GM19328 (cell line): ENCODE measurements at regions not wholly inside any gene's neighbourhood (a gene's known extent, or its start where the extent isn't known, plus 50 kb on each side); places are given as distances from the start of the nearest gene placed in this dataset.

Source experiments
- ATAC-seq: cut with Tn5 transposase; IDR thresholded peaks from one replicate; pipeline ENCODE4 v1.9.1; 2021; ENCODE audit warnings: mild to moderate bottlenecking, moderate library complexity; ENCODE audit not compliant: unreplicated experiment

DNA sequence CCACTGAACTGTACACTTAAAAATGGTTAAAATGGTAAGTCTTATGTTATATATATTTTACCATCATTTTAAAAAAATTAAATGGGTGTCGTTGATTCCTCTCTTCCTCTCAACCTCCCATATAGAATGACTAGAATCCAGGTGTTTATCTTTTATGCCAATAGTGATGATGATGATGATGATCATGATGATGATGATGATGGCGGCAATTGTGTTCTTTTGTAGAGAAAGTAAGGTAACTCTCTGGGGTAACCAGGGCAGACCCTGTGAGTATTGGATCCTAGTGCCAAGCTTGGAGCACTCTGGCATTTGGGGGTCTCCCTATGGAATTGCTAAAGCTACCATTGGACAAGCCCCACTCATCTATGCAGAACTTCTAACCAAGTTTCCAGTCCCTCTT lies 113.6 kb downstream of the GLI2 start:
- no peak for ATAC-seq

- ATAC-seq: no peak
These were observed 114.9 kb downstream of the GLI2 start for GRCh38 chr2:120850551-120850950.

- no peak for ATAC-seq
These were observed 115.6 kb downstream of the GLI2 start for GRCh38 chr2:120851116-120851773.

GRCh38 chr2:120852200-120852815 lies 116.6 kb downstream of the GLI2 start:
- ATAC-seq: no peak

DNA sequence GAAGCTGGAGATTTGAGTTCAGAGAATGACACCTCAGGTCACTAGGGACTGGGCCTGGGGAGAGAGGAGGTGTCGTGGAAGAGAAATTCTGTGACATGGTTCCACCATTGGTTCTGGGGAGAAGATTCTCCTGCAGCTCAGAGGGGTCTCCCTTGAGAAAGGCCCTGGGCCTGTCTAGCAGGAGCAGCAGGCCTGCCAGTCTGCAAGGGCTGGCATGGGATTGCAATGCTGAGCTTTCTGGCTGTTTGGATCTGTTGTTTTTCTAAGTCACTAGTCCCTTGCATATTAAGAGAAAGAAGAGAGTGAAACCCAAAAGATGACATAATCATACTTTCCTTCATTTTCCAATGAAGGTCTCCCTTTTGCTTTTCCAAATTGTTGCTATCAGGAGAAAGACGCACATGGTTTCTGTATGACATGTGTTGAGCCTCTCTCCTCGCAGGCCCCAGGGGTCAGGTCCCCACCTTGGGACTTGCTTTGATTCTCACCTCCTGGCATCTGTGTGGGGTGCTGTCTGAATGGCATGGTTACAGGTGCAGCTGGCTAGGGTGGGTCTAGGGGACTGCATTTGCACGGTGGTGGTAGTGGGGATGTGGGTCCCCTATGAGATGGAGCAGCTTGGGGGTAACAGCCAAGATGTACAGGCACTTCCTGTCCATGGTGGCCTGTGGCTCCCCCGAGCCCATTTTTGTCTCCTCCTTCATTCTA lies 117.8 kb downstream of the GLI2 start:
- no peak for ATAC-seq

DNA sequence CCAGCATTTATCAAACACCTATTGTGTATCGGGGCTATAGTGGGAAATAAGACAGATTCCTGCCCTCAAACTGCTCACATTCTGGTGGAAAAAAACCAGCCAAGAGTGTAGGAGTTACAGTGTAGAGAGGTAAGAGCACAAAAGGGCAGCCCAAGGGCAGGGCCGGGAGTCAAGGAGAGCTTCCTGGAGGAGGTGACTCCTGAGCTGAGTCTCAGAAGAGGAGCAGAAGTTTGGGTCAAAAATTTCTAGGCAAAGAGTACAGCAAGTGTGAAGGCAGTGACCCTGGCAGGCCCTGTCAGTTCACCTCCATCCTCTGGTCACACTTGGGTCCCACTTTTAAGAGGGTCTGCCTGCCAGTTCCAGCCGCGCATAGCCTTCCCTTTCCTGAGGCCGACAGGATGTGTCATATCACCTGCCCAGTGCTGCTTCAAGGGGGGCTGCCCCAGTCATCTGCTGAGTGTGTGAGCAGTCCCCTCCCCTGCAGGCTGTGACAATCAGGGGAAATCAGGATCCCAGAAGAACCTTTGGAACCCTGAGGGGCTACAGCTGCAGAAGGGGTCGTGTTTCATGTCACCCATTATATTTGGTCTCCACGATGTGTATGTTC lies 118.4 kb downstream of the GLI2 start:
- ATAC-seq: no peak

DNA sequence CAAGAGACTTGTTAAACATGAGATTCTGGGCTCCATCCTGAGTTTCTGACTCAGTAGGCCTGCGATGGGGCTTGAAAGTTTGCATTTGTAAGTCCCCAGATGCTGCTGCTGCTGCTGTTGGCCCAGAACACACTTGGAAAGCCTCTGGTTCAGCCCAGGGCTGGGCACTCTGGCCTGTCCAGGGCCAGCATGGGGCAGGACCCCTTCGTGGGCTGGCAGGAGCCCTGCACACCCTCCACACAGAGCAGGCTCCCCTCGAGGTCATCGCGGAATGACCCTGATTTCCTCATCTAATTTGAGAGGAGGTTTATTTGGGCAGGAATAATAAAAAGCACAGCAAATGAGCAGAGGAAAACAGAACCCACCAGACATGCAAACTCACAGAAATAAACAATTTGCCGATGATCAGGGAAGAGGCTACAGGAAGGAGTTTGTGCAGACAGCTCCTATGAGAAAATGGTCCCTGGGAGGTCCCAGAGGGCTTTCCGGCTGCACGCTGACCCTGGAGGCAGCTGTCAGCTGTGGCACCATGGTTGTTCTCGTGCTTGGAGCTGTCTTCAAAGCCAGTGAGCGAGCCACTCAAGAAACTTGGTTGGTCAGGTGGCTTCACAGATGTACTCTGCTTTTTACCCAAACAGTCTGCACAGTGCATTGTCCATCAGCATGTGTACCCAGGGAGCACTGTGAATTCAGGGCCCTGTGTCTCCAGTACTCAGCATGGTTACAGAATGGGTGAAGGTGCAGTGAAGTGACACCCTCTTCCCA lies 119.3 kb downstream of the GLI2 start:
- ATAC-seq: no peak

DNA sequence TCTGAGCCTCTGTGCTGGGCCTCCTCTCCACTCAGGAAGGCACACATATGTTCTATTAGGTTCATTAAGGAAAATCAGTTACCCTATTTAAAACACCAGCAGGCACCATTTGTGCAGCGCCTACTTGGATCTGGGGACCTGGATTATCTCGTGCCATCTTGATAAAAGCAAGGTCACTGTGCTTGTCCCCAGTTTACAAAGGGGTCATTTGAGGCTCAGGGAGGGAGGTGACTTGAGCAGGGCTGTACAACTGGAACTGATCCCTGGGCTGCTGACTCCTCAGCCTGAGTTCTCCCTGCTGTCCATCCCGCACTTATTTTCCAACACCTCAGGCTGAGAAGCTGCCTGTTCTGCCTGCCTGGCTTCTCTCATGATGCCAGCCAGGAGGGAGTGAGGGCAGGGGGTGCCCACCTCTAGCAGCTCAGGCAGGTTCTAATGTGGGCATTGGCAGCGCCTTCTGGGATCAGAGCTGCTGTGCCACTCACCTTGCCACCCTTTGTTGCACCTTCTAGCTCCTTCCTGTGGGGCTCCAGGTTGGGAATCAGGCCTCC lies 120.3 kb downstream of the GLI2 start:
- no peak for ATAC-seq

- no peak for ATAC-seq
These were observed 120.8 kb downstream of the GLI2 start for GRCh38 chr2:120856421-120856862.

DNA sequence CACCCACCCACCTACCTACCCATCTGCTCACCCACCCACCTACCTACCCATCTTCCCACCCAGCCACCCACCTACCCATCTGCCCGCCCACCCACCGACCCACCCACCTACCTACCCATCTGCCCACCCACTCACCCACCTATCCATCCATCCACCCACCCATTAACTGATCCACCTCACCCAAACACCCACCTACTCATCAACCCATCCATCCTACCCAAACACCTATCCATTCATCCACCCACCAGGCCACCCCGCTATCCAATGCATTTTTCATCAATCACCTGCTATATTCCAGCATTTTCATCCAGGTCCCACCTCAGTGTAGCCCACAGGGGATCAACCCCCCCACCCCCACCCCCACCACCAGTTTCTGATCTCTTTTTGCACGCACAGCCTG lies 121.8 kb downstream of the GLI2 start:
- no peak for ATAC-seq

GRCh38 chr2:120857931-120858330 lies 122.3 kb downstream of the GLI2 start:
- no peak for ATAC-seq

GRCh38 chr2:120858361-120859106 lies 122.9 kb downstream of the GLI2 start:
- no peak for ATAC-seq

GRCh38 chr2:120859128-120859527 lies 123.5 kb downstream of the GLI2 start:
- no peak for ATAC-seq

DNA sequence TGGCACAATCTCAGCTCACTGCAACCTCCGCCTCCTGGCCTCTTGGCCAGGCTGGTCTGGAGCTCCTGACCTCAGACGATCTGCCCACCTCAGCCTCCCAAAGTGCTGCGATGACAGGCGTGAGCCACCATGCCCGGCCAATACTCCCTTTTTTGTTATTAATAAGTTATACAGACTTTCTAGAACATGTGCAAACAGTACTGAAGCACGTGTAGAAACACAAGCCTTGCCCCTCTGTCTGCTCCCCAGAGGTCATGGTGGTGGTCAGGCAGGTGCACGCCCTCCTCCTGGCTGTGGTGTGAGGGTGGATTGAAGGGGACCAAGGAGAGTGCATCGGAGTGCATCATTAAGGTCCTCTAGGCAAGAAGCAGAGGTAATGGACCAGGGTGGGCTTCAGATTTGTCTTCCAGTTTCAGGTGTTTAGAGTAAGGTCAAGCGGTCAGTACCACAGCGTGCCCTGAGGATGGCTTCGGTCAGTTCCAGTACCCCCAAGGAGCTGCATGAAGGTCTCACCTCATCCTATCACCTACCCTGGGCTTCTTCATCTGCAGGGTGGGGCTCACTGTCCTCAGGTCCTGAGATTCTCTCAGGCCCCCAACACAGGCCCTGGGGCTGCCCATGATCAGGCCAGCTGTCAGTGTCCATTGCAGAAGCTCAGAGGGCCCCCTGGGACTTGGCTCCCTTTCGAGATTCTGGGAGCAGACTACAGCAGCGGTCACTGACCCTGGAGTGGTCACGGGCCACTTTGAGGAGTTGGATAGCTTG lies 124.3 kb downstream of the GLI2 start:
- ATAC-seq: no peak

DNA sequence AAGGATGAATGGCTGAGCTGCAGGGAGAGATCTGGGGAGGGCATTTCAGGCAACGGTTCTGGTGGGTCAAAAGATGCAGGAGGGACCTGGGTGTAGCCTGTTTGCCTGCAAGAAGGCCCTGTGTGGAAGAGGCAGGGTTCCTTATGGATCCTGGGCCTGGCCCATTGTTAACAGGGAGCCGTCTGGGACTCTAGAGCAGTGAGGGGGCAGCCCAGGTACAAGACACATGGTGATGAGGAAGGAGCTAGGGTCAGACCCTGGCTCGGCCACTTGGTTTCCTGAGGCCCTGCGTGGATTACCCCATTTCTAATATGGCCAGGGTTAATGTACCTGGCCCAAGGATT lies 124.9 kb downstream of the GLI2 start:
- no peak for ATAC-seq

- no peak for ATAC-seq
These were observed 125.5 kb downstream of the GLI2 start for GRCh38 chr2:120861191-120861575.

GRCh38 chr2:120861576-120862191 lies 126.0 kb downstream of the GLI2 start:
- ATAC-seq: no peak

GRCh38 chr2:120862201-120863060 lies 126.8 kb downstream of the GLI2 start:
- no peak for ATAC-seq
